GM21526 (cell line): ENCODE measurements at regions not wholly inside any gene's neighbourhood (a gene's known extent, or its start where the extent isn't known, plus 50 kb on each side); places are given as distances from the start of the nearest gene placed in this dataset.

Source experiments
- ATAC-seq: cut with Tn5 transposase; IDR thresholded peaks from one replicate; pipeline ENCODE4 v1.9.1; 2021; ENCODE audit warnings: moderate library complexity; ENCODE audit not compliant: unreplicated experiment, low FRiP score

DNA sequence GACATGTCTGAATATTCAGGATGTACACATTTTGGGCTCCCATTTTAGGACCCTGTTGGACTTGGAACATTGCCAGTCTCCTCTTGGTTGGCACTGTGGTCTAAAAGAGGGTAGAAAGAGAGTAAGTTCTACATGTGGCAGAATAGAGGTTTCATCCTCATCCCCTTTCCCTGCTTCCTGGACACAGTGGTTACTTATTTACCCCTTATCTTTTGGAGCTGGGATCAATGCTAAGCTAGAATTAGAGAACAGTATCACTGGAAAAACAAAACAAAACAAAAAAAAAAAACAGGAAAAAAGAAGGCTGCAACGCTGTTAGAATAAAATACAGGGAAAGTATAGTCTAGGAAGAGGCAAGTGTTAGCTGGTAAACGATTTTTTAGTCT lies 790.6 kb downstream of the MAFB start:
- no peak for ATAC-seq

DNA sequence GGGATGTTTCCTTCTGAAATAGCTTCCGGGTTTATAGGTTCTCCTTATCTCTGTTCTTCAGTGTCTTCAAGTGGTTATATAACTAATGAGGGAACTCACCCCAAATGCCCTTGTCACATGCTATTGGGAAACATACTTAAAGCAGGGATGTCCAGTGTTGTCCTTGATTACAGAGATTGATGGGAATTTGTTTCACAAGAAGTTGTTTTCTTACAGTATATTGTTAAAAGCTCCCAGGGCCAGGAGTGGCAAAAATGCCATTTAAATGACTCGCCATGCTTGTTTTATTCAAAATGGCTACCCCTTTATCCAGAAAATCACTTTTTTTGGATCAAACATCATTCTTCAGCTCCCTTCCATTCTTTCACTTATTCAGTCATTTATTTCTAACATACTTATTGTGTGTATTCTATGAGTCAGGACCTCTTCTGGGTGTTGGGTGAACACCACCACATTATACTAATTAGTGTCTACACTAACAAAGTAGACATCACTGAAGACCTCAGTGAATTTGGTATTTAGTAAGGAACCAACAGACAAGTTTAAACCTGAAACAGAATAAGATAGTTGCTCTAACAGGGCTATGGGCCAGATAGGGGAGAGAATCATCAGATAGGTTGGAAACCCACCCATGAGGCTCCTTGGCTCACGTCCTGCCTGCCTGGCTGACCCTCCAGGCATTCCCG lies 791.1 kb downstream of the MAFB start:
- no peak for ATAC-seq

DNA sequence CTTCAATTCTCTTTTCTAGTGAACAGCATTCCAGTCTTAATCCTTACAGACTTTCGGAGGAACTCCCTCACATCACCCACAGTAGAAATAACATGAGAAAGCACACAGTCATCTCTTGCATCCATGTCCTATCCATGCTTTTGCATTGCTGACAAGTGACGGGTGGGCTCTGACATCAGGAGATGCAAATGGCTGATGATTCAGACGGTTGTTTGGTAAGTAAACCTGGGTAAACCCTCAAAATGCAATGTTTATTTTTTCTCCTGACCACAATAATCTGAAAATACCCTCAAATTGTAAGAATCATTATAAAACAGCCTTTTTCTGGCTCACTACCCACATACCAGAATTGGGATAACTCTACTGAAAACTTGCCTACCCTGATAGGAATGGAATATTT lies 792.0 kb downstream of the MAFB start:
- ATAC-seq, result no peak

DNA sequence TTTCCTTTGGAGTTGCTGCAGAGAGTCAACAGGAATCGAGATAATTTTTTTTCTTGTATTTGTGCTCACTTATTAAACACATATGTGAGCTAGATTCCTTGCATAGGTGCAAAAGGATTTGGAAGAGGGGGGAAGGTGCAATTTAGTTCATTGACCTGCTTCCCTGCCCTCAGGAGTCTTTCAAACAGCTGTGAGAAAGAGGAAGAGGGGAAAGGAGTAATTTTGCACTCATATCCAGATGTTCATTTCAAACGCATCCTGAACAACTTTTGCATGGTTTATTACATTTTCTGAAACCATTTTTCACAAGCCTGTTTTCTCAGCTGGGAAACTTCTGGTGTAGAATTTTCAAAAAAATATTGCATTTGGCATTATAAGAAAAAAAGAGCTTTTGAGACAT lies 795.0 kb downstream of the MAFB start:
- ATAC-seq, result no peak

DNA sequence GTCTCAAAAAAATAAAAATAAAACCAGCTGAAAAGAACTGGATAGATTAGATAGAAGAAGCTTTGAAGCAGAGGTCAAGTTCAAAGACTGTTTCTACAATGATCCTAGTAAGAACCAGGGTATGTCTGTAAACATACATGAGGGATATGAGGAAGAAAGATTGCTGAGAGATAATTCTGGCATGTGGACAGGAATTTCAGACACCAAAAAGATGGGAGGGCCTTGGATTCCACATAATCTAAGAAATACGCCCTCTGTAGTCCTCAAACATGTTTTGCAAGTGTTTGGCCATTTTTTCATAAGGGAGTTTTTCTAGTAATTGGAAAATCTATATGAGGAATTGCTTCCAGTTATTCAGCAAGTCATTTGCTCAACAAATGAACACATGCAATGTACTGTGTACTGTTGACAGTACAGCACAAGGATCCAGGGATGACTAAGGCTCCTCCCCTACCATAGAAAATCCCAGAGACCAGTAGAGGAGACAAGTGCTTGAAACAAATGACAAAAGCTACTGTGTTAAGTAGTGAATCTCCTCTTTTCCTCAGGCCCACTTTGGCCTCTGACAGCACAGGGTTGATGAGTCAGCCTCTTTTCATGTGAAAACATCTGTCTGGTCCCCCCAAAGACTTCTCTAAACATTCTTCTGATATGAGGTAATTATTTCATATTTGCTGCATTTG lies 795.9 kb downstream of the MAFB start:
- ATAC-seq, result no peak

DNA sequence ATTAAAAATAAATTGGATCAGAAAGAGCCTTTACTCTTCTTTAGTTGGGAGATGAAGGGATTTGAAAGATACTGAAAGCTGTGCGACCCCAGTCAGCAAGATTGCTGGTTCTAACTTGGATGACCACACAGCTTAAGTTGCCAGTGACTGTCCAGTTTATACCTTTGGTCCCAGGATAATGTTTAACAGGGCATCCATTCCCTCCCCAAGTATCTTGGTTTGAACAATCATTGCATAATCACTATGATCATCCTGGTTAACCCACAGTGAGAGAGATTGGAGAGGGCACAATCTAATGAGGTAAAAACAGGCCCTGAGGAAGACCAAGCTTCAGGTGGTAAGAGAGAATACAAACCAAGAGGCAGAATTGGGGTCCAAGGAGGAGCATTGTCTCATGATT lies 798.3 kb downstream of the MAFB start:
- ATAC-seq, result no peak

DNA sequence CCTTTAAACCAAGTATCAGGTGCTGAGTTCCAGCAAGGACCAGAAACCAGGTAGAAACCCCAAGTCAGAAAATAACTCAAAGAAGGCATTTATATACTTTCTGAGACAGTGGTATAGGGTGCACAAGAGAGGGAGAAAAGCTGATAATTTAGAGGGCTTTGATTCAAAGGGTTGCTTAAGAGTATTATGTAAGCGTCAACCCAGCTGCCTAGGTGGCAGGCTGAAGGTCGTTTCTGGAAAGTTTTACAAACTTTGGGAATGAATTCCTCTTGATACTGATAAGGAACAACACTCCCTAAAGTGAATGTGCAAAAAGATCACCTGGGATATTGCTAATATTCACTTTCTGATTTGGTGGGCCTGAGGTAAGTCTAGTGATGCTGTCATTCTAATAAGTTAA lies 800.7 kb downstream of the MAFB start:
- no peak for ATAC-seq

DNA sequence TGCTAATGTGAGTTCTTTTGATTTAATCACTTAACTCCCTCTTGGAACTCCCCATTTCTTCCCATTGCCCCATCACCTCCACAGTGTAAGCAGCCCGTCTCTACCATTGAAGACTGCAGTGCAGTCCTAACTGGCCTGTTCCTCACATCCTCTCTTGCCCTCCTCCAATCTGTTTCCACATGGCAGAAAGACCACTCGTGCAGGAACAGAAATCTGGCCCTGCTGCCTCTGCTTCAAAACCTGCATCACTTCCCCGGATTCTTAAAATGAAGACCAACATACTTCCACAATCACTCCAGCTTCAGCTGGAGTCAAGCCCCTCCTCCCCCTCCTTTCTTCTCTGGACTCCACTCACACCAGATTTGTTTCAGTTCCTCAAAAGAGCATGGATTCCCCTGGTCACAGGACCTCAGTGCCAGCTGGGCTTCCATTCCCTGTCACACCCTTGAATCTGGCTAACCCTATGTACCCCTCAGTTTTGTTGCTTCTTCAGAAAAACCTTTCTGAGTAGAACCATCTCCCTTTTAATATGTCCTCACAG lies 802.3 kb downstream of the MAFB start:
- ATAC-seq, result no peak

DNA sequence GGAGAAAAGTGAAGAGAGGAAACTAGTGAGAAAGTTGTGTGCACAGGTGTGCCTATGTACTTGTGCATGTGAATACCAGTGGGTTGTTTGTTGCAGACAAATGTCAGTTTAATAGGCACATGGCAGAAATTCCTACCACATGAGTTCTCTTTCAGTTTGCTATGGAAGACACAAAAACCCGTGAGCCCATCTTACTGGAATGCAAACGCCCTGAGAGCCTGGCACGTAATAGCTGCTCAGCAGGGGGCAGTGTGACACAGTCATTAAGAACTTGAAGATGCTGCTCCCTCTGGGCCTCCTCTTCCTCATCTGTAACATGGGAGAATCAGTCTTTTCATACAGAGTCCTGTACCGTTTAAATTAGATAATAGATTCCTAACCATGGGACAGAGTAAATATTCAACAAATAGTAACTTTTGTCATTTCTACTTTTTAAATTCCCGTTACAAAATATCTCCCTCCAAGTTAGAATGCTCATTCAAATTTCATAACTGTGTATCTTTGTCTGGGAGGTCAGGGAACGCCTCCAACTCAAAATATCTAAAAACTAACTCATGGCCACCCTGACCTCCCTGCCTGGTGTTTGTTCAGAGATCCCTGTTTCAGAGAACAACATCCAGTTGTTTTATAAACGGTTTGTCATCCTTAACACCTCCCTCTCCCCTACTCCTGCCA lies 802.9 kb downstream of the MAFB start:
- no peak for ATAC-seq

DNA sequence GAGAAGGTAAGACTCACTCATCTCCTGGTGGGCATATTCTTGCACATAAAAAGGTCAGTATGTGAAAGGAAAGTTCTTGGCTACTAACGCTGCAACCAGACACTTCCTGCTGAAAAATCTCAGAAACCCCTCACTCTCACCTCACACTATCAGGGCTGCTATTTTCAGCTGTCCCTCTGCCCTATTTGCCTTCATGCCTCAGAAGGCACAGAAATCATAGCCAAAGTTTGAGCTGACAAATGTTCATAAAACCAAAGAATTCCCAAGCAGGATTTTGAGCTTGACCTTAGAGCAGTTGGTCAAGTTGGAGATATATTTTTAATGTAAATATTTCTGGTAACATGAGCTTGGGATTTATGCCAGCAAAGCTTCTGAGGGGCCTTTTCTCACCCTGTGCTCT lies 806.2 kb downstream of the MAFB start:
- no peak for ATAC-seq

DNA sequence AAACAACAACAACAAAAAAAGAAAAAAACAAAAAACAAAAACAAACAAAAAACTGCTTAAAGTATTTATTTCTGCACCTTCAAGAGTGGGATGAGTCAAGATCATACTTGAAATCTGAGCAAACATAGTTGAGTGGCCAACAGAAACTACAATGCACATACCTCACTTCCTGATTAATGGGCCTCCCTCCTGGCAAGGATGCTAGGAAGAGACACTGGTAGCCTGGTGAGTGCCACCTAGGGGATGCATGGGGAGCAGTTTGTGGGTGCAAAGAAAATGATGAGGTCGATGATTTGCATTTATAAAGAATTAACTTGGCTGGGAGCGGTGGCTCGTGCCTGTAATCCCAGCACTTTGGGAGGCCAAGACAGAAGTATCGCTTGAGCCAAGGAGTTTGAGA lies 808.1 kb downstream of the MAFB start:
- no peak for ATAC-seq

DNA sequence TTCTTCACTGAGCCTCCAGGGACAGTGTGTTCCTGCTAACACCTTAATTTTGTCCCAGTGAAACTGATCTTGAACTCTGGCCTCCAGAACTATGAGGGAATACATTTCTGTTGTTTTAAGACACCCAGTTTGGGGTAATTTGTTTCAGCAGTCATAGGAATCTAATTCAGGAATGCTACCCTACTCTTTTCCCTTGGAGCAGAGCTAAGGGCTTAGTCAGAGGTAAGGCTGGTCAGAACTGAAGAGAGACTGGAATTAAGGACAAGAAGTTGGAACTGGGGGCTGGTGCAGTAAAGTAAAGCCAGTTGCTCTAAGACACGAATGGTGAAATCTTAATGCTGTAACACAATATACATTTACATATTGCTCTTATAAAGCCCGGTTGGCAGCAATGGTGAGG lies 809.7 kb downstream of the MAFB start:
- no peak for ATAC-seq

DNA sequence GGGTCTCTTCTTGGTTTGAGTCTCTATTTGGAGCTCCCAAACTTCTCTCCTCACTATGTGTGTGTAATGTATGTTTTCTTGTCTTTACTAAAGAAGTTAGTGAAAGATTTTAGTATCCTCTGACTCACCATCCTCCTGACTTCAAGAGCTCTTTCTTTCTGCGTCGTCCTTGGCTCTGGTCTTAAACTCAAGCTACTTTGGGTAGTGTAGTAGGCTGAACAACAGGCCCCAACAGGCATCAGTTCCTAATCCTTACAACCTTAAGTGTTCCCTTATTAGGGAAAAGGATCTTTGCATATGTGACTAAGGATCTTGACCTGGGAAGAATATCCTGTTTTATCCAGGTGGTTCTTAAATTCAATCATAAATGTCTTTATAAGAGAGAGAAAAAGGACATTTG lies 810.2 kb downstream of the MAFB start:
- ATAC-seq, result no peak

DNA sequence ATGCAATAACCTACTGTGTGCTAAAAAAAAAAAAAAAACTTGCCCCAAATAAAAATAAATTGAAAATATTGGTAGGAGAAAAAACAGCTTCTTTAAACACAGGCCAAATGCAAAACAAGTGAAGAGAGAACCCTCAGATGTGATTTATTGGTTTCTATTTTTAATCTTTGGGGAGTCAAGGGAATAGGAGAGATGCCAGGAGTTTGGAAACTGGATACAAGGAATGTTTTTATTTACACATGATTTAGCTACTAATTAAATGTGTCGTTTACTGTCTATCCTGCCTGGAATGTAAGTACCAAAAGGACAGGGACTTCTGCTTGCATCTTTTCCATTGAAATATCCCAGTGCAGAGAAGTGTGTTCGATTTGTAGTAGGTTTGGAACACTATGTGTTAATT lies 810.7 kb downstream of the MAFB start:
- no peak for ATAC-seq

DNA sequence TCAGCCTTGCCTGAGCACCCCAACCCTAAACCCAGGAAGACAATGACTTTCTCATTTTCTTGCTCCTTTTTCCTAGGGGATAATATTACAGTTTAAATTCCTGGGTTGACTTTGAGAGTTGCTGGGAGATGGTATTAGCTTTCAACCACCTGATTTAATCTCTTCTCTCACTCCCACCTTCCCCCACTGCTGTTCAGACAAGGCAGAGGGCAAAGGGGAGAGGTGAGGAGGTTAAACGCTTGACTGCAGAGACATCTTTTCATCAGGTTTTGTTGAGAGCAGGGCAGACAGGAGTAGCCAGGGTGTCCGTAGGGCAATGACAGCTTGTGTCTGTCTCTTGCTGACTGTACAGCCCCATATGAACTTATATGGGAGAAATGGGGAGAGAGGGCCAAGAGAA lies 811.2 kb downstream of the MAFB start:
- ATAC-seq, result no peak

DNA sequence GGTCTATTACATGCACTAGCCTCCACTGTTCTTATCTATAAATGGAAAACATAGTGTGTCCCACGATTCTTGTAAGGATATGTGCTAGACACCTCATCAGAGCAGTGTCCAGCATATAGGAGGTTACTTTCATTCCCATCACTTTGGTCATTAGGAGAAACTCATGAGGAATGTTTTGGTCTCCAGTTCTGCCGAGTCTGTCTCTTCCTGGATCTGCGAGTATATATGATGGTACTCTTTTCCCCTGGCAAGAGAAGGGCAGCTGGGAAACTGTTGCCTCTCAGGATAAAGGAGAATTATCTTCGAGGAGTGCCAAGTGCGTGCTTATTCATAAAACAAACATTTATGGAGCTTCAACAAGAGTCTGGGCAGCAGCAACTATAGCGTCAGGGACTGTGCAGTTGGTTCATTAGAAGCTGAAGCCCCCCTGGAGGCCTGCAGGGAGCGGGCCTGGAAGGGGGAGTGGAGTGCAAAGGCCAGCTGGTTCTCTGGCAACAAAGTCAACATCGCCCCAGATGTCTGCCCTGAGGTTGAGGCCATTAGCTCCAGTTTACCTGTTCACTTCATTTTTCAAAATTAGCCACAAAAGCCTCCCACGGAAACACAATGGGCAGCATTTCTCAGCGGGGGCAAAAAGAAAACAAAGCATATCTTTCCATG lies 811.9 kb downstream of the MAFB start:
- no peak for ATAC-seq

DNA sequence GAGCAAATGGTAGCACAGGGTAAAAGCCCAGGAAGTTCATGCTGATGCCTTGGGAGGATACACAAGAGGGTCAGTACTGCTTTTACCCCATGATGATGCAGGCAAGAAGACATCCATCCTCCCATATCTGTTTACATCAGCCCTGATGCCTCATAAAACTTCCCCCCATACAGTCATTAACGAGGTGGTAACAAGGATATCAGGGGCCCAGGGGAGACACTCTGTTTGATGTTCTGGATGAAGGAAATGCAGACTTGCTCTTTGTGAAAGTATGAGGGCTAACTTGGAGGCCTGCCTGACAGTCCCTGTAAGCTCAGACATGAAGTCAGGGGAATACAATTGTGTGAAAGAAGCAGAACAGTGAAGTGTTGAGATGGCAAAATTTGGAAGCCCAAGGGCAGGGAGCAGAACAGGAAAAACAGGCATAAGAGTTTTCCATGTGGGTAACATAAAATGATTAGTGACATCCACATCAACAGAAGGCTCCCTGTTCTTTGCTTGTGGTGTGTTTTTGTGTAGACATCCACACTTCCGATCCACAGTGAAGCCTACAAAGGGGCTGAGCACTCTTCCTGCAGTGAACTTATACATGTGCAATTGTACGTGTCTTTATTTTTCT lies 813.4 kb downstream of the MAFB start:
- no peak for ATAC-seq

DNA sequence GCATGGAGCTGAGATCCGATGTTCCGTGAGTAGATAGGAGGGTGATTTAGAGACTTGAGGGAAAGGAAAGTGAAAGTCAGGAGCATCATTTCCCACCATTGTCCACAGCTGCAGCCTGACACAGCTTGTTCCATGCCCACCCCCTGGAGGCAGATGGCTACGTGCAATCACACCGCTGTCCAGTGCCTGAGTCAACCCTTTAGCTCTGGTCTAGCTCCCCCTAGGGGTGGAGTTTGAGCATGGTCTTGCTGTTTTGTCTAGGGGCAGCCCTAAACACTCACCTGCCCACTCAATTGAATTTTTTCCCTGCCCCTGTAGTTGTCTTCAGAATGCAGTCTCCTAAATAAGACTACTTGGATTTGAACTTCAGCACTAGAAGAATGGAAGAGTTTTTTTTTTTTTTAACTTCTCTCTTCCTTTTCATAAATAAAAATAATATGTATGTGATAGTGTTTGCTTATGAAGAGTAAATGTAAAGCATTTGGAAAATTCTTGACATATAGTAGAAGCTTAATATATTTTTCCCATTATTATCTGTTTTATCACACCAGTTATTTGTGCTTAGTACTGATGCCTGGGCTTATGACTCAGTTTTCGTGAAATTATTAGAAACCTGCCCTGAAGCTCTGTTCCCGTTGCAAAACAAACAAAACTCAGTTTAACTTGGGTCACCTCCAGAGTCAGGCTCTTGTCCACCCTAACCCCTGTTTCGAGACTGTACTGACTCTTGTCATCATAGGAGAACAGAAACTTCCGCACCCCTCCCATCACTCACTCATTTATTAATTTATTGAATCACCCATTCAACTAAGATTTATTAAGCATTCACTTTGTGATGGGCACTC lies 814.8 kb downstream of the MAFB start:
- peak; percentile 93 for ATAC-seq

DNA sequence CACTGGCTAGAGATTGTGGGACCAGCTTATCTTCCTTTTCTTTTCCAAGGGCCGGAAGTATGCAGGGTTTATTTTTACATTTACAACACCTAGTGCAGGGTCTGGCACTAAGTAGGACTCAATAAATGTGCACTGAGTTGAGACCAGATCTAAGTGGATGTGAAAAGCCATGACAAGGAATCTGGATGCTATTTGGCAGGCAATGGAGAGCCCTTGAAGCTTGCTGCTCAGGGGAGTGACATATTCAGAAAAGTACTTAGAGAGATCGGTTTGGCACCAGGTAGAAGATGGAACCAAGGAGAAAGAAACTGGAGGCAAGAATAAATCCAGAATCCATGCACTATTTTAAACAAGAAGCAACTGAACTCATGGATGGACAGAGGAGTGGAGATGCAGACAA lies 815.8 kb downstream of the MAFB start:
- no peak for ATAC-seq

DNA sequence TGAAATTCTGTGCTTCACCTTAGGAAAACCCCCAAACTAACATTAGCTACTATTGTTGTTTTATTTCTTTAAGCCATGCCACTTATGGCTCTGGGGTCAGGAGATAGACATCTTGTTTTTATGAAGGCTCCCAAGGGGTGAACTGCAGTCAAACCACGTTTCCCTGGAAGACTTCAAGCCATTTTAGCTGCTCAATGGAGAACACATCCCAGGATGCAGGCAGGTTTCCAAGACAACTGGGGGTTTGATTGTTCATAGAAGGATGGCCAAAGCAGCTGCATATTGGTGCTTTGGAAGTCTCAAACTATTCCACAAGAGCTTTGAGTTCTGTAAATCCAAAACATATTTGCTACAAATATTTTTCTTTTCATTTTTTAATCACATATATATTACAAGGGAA lies 818.0 kb downstream of the MAFB start:
- no peak for ATAC-seq
